ENCODE measurements at regions not wholly inside any gene's neighbourhood (a gene's known extent, or its start where the extent isn't known, plus 50 kb on each side); places are given as distances from the start of the nearest gene placed in this dataset.

- peaks cover 13% of the 10 kb centered on the region for H3K4me1 ChIP-seq (ENCODE audit: control insufficient read depth, insufficient read depth, low read length)
- ChIA-PET CTCF (no interaction called here), POLR2A (interaction anchor here (0.5 kb wide), 1 partner anchor 188 kb away, joined by 3 read pairs; no protein-coding TSS in a partner anchor)
- no peak overlapping the region for H3K4me3 ChIP-seq (ENCODE audit: low read depth, low read length)
- no peak for TF ChIP-seq ZFHX2 (tag by site-specific recombination; conservative IDR thresholded peaks at IDR 0.05)
- TF ChIP-seq ZNF2 (tag by site-specific recombination; IDR thresholded peaks at IDR 0.05): no peak
- no peak for TF ChIP-seq ZNF202 (tag by site-specific recombination; IDR thresholded peaks at IDR 0.05; ENCODE audit: borderline replicate concordance)
- no peak for TF ChIP-seq SALL2 (tag by site-specific recombination; IDR thresholded peaks at IDR 0.05; ENCODE audit: borderline replicate concordance)
- no peak for TF ChIP-seq ZSCAN30 (tag by site-specific recombination; IDR thresholded peaks at IDR 0.05)
- TF ChIP-seq ZNF223 (tag by site-specific recombination; IDR thresholded peaks at IDR 0.05): no peak
- TF ChIP-seq GFI1B (tag by site-specific recombination; IDR thresholded peaks at IDR 0.05): no peak
- no peak for TF ChIP-seq ZNF513 (tag by site-specific recombination; IDR thresholded peaks at IDR 0.05)
- TF ChIP-seq ZNF792 (tag by site-specific recombination; IDR thresholded peaks at IDR 0.05): no peak
- TF ChIP-seq ZNF138 (tag by site-specific recombination; IDR thresholded peaks at IDR 0.05; ENCODE audit: borderline replicate concordance): no peak
- no peak for TF ChIP-seq ZNF776 (tag by site-specific recombination; IDR thresholded peaks at IDR 0.05; ENCODE audit: borderline replicate concordance)
- no peak for TF ChIP-seq ZNF785 (tag by site-specific recombination; IDR thresholded peaks at IDR 0.05)
- TF ChIP-seq ZNF214 (tag by site-specific recombination; IDR thresholded peaks at IDR 0.05; ENCODE audit: borderline replicate concordance): no peak
- TF ChIP-seq ZNF501 (tag by site-specific recombination; IDR thresholded peaks at IDR 0.05): no peak
- TF ChIP-seq YY1 (tag by site-specific recombination; IDR thresholded peaks at IDR 0.05): no peak
- no peak for TF ChIP-seq ZNF19 (tag by site-specific recombination; IDR thresholded peaks at IDR 0.05; ENCODE audit: low read depth)
- TF ChIP-seq ZNF530 (tag by site-specific recombination; IDR thresholded peaks at IDR 0.05; ENCODE audit: low read depth): no peak
- TF ChIP-seq ZBTB17 (tag by site-specific recombination; IDR thresholded peaks at IDR 0.05): no peak
- no peak for TF ChIP-seq ZBTB48 (tag by site-specific recombination; IDR thresholded peaks at IDR 0.05)
- no peak for TF ChIP-seq SP3 (tag by site-specific recombination; IDR thresholded peaks at IDR 0.05)
- H3K27ac ChIP-seq (ENCODE audit: extremely low read depth, low read depth, low read length): no peak overlapping the region
- H3K9me3 ChIP-seq (ENCODE audit: control insufficient read depth, insufficient read depth, low read depth, low read length): no peaks in the 10 kb centered on the region
- no peaks in the 10 kb centered on the region for H3K36me3 ChIP-seq (ENCODE audit: control insufficient read depth in 2 of 2, insufficient read depth in 1 of 2, low read length in 2 of 2)
Observed at GRCh38 chr9:95750725-95751519, 124.6 kb upstream of the ERCC6L2 start.

GRCh38 chr9:95749493-95749892 is 126.0 kb upstream of the ERCC6L2 start:
- no peaks in the 10 kb centered on the region for H3K36me3 ChIP-seq (ENCODE audit: control insufficient read depth in 2 of 2, insufficient read depth in 1 of 2, low read length in 2 of 2)
- no peak for TF ChIP-seq YY2 (tag by site-specific recombination; IDR thresholded peaks at IDR 0.05)
- no peak for TF ChIP-seq ZNF645 (tag by site-specific recombination; IDR thresholded peaks at IDR 0.05)
- TF ChIP-seq ZNF580 (tag by site-specific recombination; IDR thresholded peaks at IDR 0.05): no peak
- TF ChIP-seq ZNF335 (tag by site-specific recombination; conservative IDR thresholded peaks at IDR 0.05): no peak
- TF ChIP-seq ZNF362 (tag by site-specific recombination; IDR thresholded peaks at IDR 0.05): no peak
- no peak for TF ChIP-seq TCF7L2 (IDR thresholded peaks at IDR 0.05; ENCODE audit: borderline replicate concordance, low read depth, low read length)
- TF ChIP-seq ZNF660 (tag by site-specific recombination; IDR thresholded peaks at IDR 0.05): no peak
- no peak for TF ChIP-seq ZFP69B (tag by site-specific recombination; IDR thresholded peaks at IDR 0.05)
- peaks cover 6% of the 10 kb centered on the region for H3K4me1 ChIP-seq (ENCODE audit: control insufficient read depth, insufficient read depth, low read length)
- ChIA-PET CTCF (interaction anchor here (0.6 kb wide), 1 partner anchor 16 kb away, joined by 3 read pairs; no protein-coding TSS in a partner anchor), POLR2A (interaction anchor here (1.0 kb wide), 1 partner anchor 242 kb away, joined by 3 read pairs; no protein-coding TSS in a partner anchor)
- no peaks in the 10 kb centered on the region for H3K9me3 ChIP-seq (ENCODE audit: control insufficient read depth, insufficient read depth, low read depth, low read length)
- no peak overlapping the region for H3K27ac ChIP-seq (ENCODE audit: extremely low read depth, low read depth, low read length)
- H3K4me3 ChIP-seq (ENCODE audit: low read depth, low read length): no peak overlapping the region
